ENCODE measurements at regions not wholly inside any gene's neighbourhood (a gene's known extent, or its start where the extent isn't known, plus 50 kb on each side); places are given as distances from the start of the nearest gene placed in this dataset.
"Not testable (repeated sequence)": the region's sequence is repeated elsewhere in the genome, so short reads cannot be mapped to it uniquely, and the experiment has no call there.

GRCh38 chr1:206316901-206317300 lies 113.6 kb downstream of the SRGAP2 start:
- TF ChIP-seq TP53 (CRISPR knock-in tag; IDR thresholded peaks at IDR 0.05); CTCF (IDR thresholded peaks at IDR 0.05); E2F4 (CRISPR knock-in tag; IDR thresholded peaks at IDR 0.05; ENCODE audit: borderline replicate concordance, low read depth); USF2 (CRISPR knock-in tag; IDR thresholded peaks at IDR 0.05); MAX (CRISPR knock-in tag; IDR thresholded peaks at IDR 0.05); JUN (CRISPR knock-in tag; IDR thresholded peaks at IDR 0.05); MLX (CRISPR knock-in tag; IDR thresholded peaks at IDR 0.05); NR2C2 (CRISPR knock-in tag; IDR thresholded peaks at IDR 0.05): not testable (repeated sequence)
